ENCODE measurements at regions not wholly inside any gene's neighbourhood (a gene's known extent, or its start where the extent isn't known, plus 50 kb on each side); places are given as distances from the start of the nearest gene placed in this dataset.

DNA sequence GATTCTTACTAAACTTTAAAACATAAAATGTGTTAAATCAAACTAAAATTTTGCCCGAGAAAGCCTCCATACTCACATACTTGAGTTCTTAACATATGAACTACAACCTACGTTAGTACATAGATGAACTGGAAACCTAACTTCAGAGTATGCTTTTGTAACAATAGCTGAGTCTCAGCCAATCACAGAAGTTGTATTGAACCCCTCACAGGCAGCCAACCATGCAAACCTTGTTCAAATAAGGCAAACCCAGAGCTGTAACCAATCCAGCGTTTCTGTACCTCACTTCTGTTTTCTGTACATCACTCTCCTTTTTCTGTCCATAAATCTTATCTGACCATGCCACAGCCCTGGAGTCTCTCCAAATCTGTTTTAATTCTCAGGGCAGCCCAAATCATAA is 157.3 kb upstream of the COL1A2 start:
- TF ChIP-seq, protein P1, sequence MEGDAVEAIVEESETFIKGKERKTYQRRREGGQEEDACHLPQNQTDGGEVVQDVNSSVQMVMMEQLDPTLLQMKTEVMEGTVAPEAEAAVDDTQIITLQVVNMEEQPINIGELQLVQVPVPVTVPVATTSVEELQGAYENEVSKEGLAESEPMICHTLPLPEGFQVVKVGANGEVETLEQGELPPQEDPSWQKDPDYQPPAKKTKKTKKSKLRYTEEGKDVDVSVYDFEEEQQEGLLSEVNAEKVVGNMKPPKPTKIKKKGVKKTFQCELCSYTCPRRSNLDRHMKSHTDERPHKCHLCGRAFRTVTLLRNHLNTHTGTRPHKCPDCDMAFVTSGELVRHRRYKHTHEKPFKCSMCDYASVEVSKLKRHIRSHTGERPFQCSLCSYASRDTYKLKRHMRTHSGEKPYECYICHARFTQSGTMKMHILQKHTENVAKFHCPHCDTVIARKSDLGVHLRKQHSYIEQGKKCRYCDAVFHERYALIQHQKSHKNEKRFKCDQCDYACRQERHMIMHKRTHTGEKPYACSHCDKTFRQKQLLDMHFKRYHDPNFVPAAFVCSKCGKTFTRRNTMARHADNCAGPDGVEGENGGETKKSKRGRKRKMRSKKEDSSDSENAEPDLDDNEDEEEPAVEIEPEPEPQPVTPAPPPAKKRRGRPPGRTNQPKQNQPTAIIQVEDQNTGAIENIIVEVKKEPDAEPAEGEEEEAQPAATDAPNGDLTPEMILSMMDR (IDR thresholded peaks at IDR 0.05): no peak
- Mint-ChIP-seq H3K9me3 (no peaks in the 10 kb centered on the region), H3K36me3 (ENCODE audit: low read depth) (no peaks in the 10 kb centered on the region), H3K27ac (no peak overlapping the region), H3K4me3 (no peak overlapping the region), H3K27me3 (peaks cover 4% of the 10 kb centered on the region), H3K4me1 (no peaks in the 10 kb centered on the region)
- intact Hi-C loops (cut with micrococcal nuclease): no loop called here
- no peak for DNase-seq
- ATAC-seq (ENCODE audit: low read depth): no peak
- CTCF ChIA-PET: no interaction called here
- POLR2A ChIA-PET: no interaction called here

DNA sequence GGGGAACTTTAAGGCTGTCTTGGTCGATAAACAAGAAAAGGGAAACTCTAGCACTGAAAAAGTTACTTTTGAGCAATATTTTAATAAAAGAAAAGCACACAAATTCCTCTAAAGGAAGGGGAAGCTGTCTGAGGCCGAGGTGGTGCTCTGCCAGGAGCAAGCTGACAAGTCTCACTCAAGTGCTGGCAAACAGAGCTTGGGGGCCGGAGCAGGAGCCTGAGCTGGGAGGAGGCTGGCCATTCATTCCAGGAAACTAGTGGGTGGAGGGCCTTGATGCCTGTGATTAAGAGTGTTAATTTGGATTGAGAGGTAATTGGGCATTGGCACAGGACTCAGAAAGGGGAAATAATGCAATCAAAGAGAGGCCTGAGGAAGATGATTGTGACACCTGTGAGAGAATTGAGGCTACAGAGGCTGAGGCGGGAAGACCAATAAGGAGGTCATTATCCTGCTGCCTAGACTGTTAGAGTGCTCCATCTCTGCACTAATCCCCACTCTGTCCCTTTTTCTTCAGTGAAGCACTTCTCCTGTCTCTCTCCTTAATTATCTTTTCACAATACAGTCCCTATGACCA is 154.9 kb upstream of the COL1A2 start:
- Mint-ChIP-seq H3K4me3 (no peak overlapping the region), H3K4me1 (no peaks in the 10 kb centered on the region), H3K9me3 (no peaks in the 10 kb centered on the region), H3K27me3 (peaks cover 4% of the 10 kb centered on the region), H3K27ac (no peak overlapping the region), H3K36me3 (ENCODE audit: low read depth) (no peaks in the 10 kb centered on the region)
- ATAC-seq (ENCODE audit: low read depth) (no peak), DNase-seq (no peak)
- TF ChIP-seq, protein P1 (IDR thresholded peaks at IDR 0.05): no peak
- intact Hi-C loops (cut with micrococcal nuclease): no loop called here
- ChIA-PET POLR2A (no interaction called here), CTCF (interaction anchor here (0.9 kb wide), 1 partner anchor 11 kb away, joined by 4 read pairs; no protein-coding TSS in a partner anchor)

DNA sequence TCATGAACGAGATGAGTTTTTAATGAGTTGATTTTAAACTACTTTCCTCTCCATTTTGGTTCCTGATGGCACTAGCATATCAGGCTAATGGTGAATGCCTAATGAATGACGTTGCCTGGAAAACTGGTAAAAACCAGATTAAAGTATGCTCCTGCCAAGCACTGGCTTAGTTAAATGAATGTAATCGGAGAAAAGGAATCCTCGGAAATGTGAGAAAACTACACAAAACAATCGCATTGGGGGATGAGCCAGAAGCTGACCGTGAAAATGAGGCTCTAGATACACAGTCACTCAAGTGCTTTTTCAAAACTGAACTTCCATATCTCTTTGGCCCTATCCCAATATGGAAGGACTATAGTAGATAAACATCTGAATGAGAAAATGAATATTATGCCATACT is 153.8 kb upstream of the COL1A2 start:
- ChIA-PET POLR2A (interaction anchor here (0.7 kb wide), 1 partner anchor 8 kb away, joined by 5 read pairs; no protein-coding TSS in a partner anchor), CTCF (no interaction called here)
- TF ChIP-seq, protein P1 (IDR thresholded peaks at IDR 0.05): no peak
- intact Hi-C loops (cut with micrococcal nuclease): no loop called here
- Mint-ChIP-seq H3K4me3 (no peak overlapping the region), H3K27me3 (peaks cover 6% of the 10 kb centered on the region), H3K9me3 (no peaks in the 10 kb centered on the region), H3K4me1 (no peaks in the 10 kb centered on the region), H3K36me3 (ENCODE audit: low read depth) (no peaks in the 10 kb centered on the region), H3K27ac (no peak overlapping the region)
- DNase-seq: no peak
- ATAC-seq (ENCODE audit: low read depth): no peak

DNA sequence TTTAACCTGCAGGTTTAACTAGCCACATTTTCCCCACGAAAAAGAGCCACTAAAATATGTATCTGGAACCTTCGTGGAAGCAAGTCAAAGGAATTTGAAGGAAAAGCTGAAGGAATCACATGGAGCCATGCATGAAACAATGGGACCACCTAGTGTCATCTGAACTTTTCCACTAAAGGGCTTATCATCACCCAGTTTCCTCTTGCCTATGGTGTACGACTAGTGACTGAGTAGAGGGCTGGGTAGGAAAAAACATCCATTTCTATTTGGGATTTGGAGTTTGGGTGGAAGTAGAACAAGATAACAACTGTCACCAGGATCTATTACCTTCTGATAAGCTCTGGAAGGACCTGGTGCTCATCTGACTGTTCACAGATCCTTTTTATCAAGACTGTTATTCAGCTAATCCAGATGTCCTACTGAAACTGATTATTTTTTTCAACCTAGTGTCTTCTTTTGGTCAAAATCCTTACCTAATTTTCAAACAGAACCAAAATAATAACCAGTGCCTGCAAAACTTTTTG is 153.2 kb upstream of the COL1A2 start:
- ATAC-seq (ENCODE audit: low read depth): no peak
- no peaks in the 10 kb centered on the region for H3K9me3 Mint-ChIP-seq
- H3K36me3 Mint-ChIP-seq (ENCODE audit: low read depth): no peaks in the 10 kb centered on the region
- DNase-seq: no peak
- TF ChIP-seq, protein P1 (IDR thresholded peaks at IDR 0.05): no peak
- H3K27ac Mint-ChIP-seq: no peak overlapping the region
- no peaks in the 10 kb centered on the region for H3K4me1 Mint-ChIP-seq
- CTCF ChIA-PET: no interaction called here
- peaks cover 3% of the 10 kb centered on the region for H3K27me3 Mint-ChIP-seq
- POLR2A ChIA-PET: no interaction called here
- intact Hi-C loops (cut with micrococcal nuclease): no loop called here
- no peak overlapping the region for H3K4me3 Mint-ChIP-seq

GRCh38 chr7:94243066-94243711 is 151.5 kb upstream of the COL1A2 start:
- intact Hi-C loops (cut with micrococcal nuclease): no loop called here
- Mint-ChIP-seq H3K4me3 (no peak overlapping the region), H3K27me3 (peaks cover 3% of the 10 kb centered on the region), H3K9me3 (no peaks in the 10 kb centered on the region), H3K36me3 (ENCODE audit: low read depth) (no peaks in the 10 kb centered on the region), H3K4me1 (no peaks in the 10 kb centered on the region), H3K27ac (no peak overlapping the region)
- ChIA-PET POLR2A (no interaction called here), CTCF (no interaction called here)
- ATAC-seq (ENCODE audit: low read depth) (no peak), DNase-seq (no peak)
- TF ChIP-seq, protein P1 (IDR thresholded peaks at IDR 0.05): no peak
